Testis (tissue), 2 donors: ENCODE measurements at regions not wholly inside any gene's neighbourhood (a gene's known extent, or its start where the extent isn't known, plus 50 kb on each side); places are given as distances from the start of the nearest gene placed in this dataset.

ENCODE experiments used
- POLR2A ChIP-seq: fragments of 450-650 bp; IDR thresholded peaks from one replicate; pipeline ENCODE4 v1.6.1; 2017; ENCODE audit warnings: antibody characterized with exemption, mild to moderate bottlenecking, moderate library complexity
- TF ChIP-seq, protein P1 (sequence below), 3 experiments: fragments of 450-650 bp in 2 of 3; fragments of 200-600 bp in 1 of 3; sonication (generic) in 1 of 3; IDR thresholded peaks; one replicate each; pipeline ENCODE4 v1.5.1; 2016 to 2019; ENCODE audit warnings: antibody characterized with exemption in 3 of 3, mild to moderate bottlenecking in 2 of 3, moderate library complexity in 1 of 3

DNA sequence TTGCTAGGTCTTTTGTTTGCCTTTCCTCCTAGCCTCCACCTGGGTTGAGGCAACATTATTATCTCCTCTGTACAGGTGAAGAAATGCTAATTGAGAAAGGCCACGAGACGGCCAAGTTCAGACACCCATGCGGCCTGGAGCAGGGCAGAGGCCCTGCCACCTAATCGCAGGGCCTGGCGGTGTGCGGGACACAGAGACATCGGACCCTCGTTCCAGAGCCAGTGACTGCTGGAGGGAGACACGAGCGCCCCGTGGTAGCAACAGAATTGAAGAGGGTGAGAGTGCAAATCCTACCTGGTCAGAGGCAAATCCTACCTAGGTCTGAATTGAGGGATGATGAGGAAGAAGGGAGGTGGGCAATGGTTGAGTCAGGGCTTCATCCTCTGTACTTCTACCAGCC lies 113.8 kb upstream of the MEF2A start:
- TF ChIP-seq, protein P1, sequence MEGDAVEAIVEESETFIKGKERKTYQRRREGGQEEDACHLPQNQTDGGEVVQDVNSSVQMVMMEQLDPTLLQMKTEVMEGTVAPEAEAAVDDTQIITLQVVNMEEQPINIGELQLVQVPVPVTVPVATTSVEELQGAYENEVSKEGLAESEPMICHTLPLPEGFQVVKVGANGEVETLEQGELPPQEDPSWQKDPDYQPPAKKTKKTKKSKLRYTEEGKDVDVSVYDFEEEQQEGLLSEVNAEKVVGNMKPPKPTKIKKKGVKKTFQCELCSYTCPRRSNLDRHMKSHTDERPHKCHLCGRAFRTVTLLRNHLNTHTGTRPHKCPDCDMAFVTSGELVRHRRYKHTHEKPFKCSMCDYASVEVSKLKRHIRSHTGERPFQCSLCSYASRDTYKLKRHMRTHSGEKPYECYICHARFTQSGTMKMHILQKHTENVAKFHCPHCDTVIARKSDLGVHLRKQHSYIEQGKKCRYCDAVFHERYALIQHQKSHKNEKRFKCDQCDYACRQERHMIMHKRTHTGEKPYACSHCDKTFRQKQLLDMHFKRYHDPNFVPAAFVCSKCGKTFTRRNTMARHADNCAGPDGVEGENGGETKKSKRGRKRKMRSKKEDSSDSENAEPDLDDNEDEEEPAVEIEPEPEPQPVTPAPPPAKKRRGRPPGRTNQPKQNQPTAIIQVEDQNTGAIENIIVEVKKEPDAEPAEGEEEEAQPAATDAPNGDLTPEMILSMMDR (IDR thresholded peaks at IDR 0.05), result no peak
- TF ChIP-seq POLR2A, result no peak
